ENCODE measurements at regions not wholly inside any gene's neighbourhood (a gene's known extent, or its start where the extent isn't known, plus 50 kb on each side); places are given as distances from the start of the nearest gene placed in this dataset.

- Mint-ChIP-seq H3K4me3 (ENCODE audit: unreplicated experiment) (peak overlapping the region; percentile 74), H3K27me3 (ENCODE audit: insufficient read depth, unreplicated experiment) (peaks cover 78% of the 10 kb centered on the region), H3K4me1 (ENCODE audit: insufficient read depth, unreplicated experiment) (peaks cover under 1% of the 10 kb centered on the region), H3K36me3 (ENCODE audit: insufficient read depth, unreplicated experiment) (no peaks in the 10 kb centered on the region), H3K9me3 (ENCODE audit: unreplicated experiment) (no peaks in the 10 kb centered on the region), H3K27ac (ENCODE audit: low read depth, unreplicated experiment) (no peak overlapping the region)
- CTCF ChIA-PET: interaction anchor here (0.5 to 2.1 kb wide), 89 partner anchors 9 to 1802 kb away, joined by 3 to 26 read pairs (median 4); partner anchors contain the start of gene ISL1
- TF ChIP-seq CTCF (IDR thresholded peaks at IDR 0.05; ENCODE audit: unreplicated experiment): peak; percentile 98
- peak; percentile 77 for DNase-seq (ENCODE audit: unreplicated experiment)
- POLR2A ChIA-PET: interaction anchor here (0.6 to 0.7 kb wide), 3 partner anchors 23 to 454 kb away, joined by 3 read pairs; no protein-coding TSS in a partner anchor
- BruUV-seq (replicated peaks): no TSS peak
- intact Hi-C loops (cut with micrococcal nuclease): loop anchor here (1.0 to 2.0 kb wide), 7 partner anchors 384 to 1694 kb away; no protein-coding TSS in a partner anchor
Measured at GRCh38 chr5:50962934-50963872, 296.8 kb downstream of the PARP8 start.

- Mint-ChIP-seq H3K27me3 (ENCODE audit: insufficient read depth, unreplicated experiment) (peaks cover 78% of the 10 kb centered on the region), H3K36me3 (ENCODE audit: insufficient read depth, unreplicated experiment) (no peaks in the 10 kb centered on the region), H3K4me3 (ENCODE audit: unreplicated experiment) (peak overlapping the region; percentile 74), H3K9me3 (ENCODE audit: unreplicated experiment) (no peaks in the 10 kb centered on the region), H3K4me1 (ENCODE audit: insufficient read depth, unreplicated experiment) (peaks cover 6% of the 10 kb centered on the region), H3K27ac (ENCODE audit: low read depth, unreplicated experiment) (no peak overlapping the region)
- intact Hi-C loops (cut with micrococcal nuclease): loop anchor here (1.0 to 2.0 kb wide), 7 partner anchors 383 to 1693 kb away; no protein-coding TSS in a partner anchor
- ChIA-PET CTCF (interaction anchor here (0.7 to 2.1 kb wide), 48 partner anchors 8 to 1801 kb away, joined by 3 to 26 read pairs (median 5); partner anchors contain the start of gene ISL1), POLR2A (interaction anchor here (0.6 to 0.8 kb wide), 3 partner anchors 22 to 408 kb away, joined by 3 to 5 read pairs (median 3); no protein-coding TSS in a partner anchor)
- BruUV-seq (replicated peaks): no TSS peak
- no peak for TF ChIP-seq CTCF (IDR thresholded peaks at IDR 0.05; ENCODE audit: unreplicated experiment)
- no peak for DNase-seq (ENCODE audit: unreplicated experiment)
Measured at GRCh38 chr5:50963971-50964745, 297.7 kb downstream of the PARP8 start.

GRCh38 chr5:50964746-50965653 is 298.6 kb downstream of the PARP8 start:
- Mint-ChIP-seq H3K36me3 (ENCODE audit: insufficient read depth, unreplicated experiment) (no peaks in the 10 kb centered on the region), H3K27me3 (ENCODE audit: insufficient read depth, unreplicated experiment) (peaks cover 78% of the 10 kb centered on the region), H3K27ac (ENCODE audit: low read depth, unreplicated experiment) (no peak overlapping the region), H3K9me3 (ENCODE audit: unreplicated experiment) (no peaks in the 10 kb centered on the region), H3K4me1 (ENCODE audit: insufficient read depth, unreplicated experiment) (peaks cover 6% of the 10 kb centered on the region), H3K4me3 (ENCODE audit: unreplicated experiment) (no peak overlapping the region)
- CTCF ChIA-PET: interaction anchor here (0.6 to 2.2 kb wide), 9 partner anchors 9 to 1694 kb away, joined by 3 to 16 read pairs (median 3); partner anchors contain the start of gene ISL1
- no peak for DNase-seq (ENCODE audit: unreplicated experiment)
- POLR2A ChIA-PET: interaction anchor here (0.6 to 0.8 kb wide), 2 partner anchors 383 to 407 kb away, joined by 3 to 5 read pairs; no protein-coding TSS in a partner anchor
- no TSS peak for BruUV-seq (replicated peaks)
- no peak for TF ChIP-seq CTCF (IDR thresholded peaks at IDR 0.05; ENCODE audit: unreplicated experiment)
- intact Hi-C loops (cut with micrococcal nuclease): no loop called here

Measured in MCF 10A (cell line).